ENCODE measurements at regions not wholly inside any gene's neighbourhood (a gene's known extent, or its start where the extent isn't known, plus 50 kb on each side); places are given as distances from the start of the nearest gene placed in this dataset.

GRCh38 chr2:792687-793086 is 115.5 kb upstream of the TMEM18 start:
- TF ChIP-seq CTCF (conservative IDR thresholded peaks at IDR 0.05; ENCODE audit: low read depth, low read length), result no peak

GRCh38 chr2:790634-791245 is 113.5 kb upstream of the TMEM18 start:
- H3K27ac ChIP-seq, result no peak overlapping the region
- no peaks in the 10 kb centered on the region for H3K27me3 ChIP-seq (ENCODE audit: insufficient read depth, low read depth)
- H3K4me3 ChIP-seq (IDR thresholded peaks at IDR 0.05; ENCODE audit: insufficient read depth, low read depth, low read length), result no peak overlapping the region
- H2AFZ ChIP-seq (ENCODE audit: low read depth), result no peak overlapping the region
- no peaks in the 10 kb centered on the region for H4K20me1 ChIP-seq (ENCODE audit: insufficient read depth)
- no peaks in the 10 kb centered on the region for H3K4me1 ChIP-seq (ENCODE audit: low read depth, poor library complexity, severe bottlenecking)
- no peaks in the 10 kb centered on the region for H3K36me3 ChIP-seq (ENCODE audit: insufficient read depth)
- H3K9ac ChIP-seq, result no peak overlapping the region
- H3K79me2 ChIP-seq (ENCODE audit: insufficient read depth, low read depth), result no peaks in the 10 kb centered on the region
- TF ChIP-seq CTCF (conservative IDR thresholded peaks at IDR 0.05; ENCODE audit: low read depth, low read length), result no peak
- H3K4me2 ChIP-seq, result no peak overlapping the region

More at GRCh38 chr2:792687-793086, 115.5 kb upstream of the TMEM18 start:
- Histone ChIP-seq H3K9ac (no peak overlapping the region), H3K4me3 (IDR thresholded peaks at IDR 0.05; ENCODE audit: insufficient read depth, low read depth, low read length) (no peak overlapping the region), H3K27ac (no peak overlapping the region), H2AFZ (ENCODE audit: low read depth) (no peak overlapping the region), H3K79me2 (ENCODE audit: insufficient read depth, low read depth) (no peaks in the 10 kb centered on the region), H4K20me1 (ENCODE audit: insufficient read depth) (no peaks in the 10 kb centered on the region), H3K4me1 (ENCODE audit: low read depth, poor library complexity, severe bottlenecking) (no peaks in the 10 kb centered on the region), H3K36me3 (ENCODE audit: insufficient read depth) (no peaks in the 10 kb centered on the region), H3K4me2 (no peak overlapping the region), H3K27me3 (ENCODE audit: insufficient read depth, low read depth) (no peaks in the 10 kb centered on the region)

GRCh38 chr2:790081-790480 is 112.9 kb upstream of the TMEM18 start:
- no peak for TF ChIP-seq CTCF (conservative IDR thresholded peaks at IDR 0.05; ENCODE audit: low read depth, low read length)
- no peak overlapping the region for H3K27ac ChIP-seq
- H3K79me2 ChIP-seq (ENCODE audit: insufficient read depth, low read depth), result no peaks in the 10 kb centered on the region
- H3K9ac ChIP-seq, result no peak overlapping the region
- no peak overlapping the region for H3K4me3 ChIP-seq (IDR thresholded peaks at IDR 0.05; ENCODE audit: insufficient read depth, low read depth, low read length)
- no peaks in the 10 kb centered on the region for H4K20me1 ChIP-seq (ENCODE audit: insufficient read depth)
- no peaks in the 10 kb centered on the region for H3K4me1 ChIP-seq (ENCODE audit: low read depth, poor library complexity, severe bottlenecking)
- H3K36me3 ChIP-seq (ENCODE audit: insufficient read depth), result no peaks in the 10 kb centered on the region
- no peaks in the 10 kb centered on the region for H3K27me3 ChIP-seq (ENCODE audit: insufficient read depth, low read depth)
- H3K4me2 ChIP-seq, result no peak overlapping the region
- H2AFZ ChIP-seq (ENCODE audit: low read depth), result no peak overlapping the region

- TF ChIP-seq CTCF (conservative IDR thresholded peaks at IDR 0.05; ENCODE audit: low read depth, low read length), result no peak
- no peaks in the 10 kb centered on the region for H3K4me1 ChIP-seq (ENCODE audit: low read depth, poor library complexity, severe bottlenecking)
- H3K79me2 ChIP-seq (ENCODE audit: insufficient read depth, low read depth), result no peaks in the 10 kb centered on the region
- H3K27me3 ChIP-seq (ENCODE audit: insufficient read depth, low read depth), result no peaks in the 10 kb centered on the region
- H3K4me2 ChIP-seq, result no peak overlapping the region
- H3K4me3 ChIP-seq (IDR thresholded peaks at IDR 0.05; ENCODE audit: insufficient read depth, low read depth, low read length), result no peak overlapping the region
- no peaks in the 10 kb centered on the region for H4K20me1 ChIP-seq (ENCODE audit: insufficient read depth)
- H3K9ac ChIP-seq, result no peak overlapping the region
- no peak overlapping the region for H2AFZ ChIP-seq (ENCODE audit: low read depth)
- no peak overlapping the region for H3K27ac ChIP-seq
- no peaks in the 10 kb centered on the region for H3K36me3 ChIP-seq (ENCODE audit: insufficient read depth)
These were observed 112.3 kb upstream of the TMEM18 start for GRCh38 chr2:789529-789928.
